A549 (cell line): ENCODE measurements at regions not wholly inside any gene's neighbourhood (a gene's known extent, or its start where the extent isn't known, plus 50 kb on each side); places are given as distances from the start of the nearest gene placed in this dataset.

Experiments
- CTCF ChIP-seq: fragments of >200 bp; sonication (Bioruptor Twin); formaldehyde crosslinking; IDR thresholded peaks from 3 replicates; pipeline ENCODE4 v1.5.1; 2016
- EP300 ChIP-seq, 2 experiments: fragments of >200 bp; sonication (Bioruptor Twin); formaldehyde crosslinking; IDR thresholded peaks; 2 replicates in 1 of 2; 3 replicates in 1 of 2; pipeline ENCODE4 v1.6.1; 2016 to 2017
- GATA3 ChIP-seq: IDR thresholded peaks from 2 replicates; pipeline ENCODE4 v1.6.1; 2012; ENCODE audit warnings: borderline replicate concordance
- HMGXB4 ChIP-seq: fragments of 250-450 bp; sonication (Bioruptor Pico); IDR thresholded peaks from 2 replicates; pipeline ENCODE4 v1.5.0; 2021; ENCODE audit warnings: mild to moderate bottlenecking, moderate library complexity, borderline replicate concordance
- MAX ChIP-seq: IDR thresholded peaks from 2 replicates; pipeline ENCODE4 v1.6.1; 2012
- POLR2A ChIP-seq: IDR thresholded peaks from 2 replicates; pipeline ENCODE4 v1.6.1; 2012; ENCODE audit warnings: mild to moderate bottlenecking, low read length
- SMC3 ChIP-seq: fragments of >200 bp; sonication (Bioruptor Twin); formaldehyde crosslinking; IDR thresholded peaks from 3 replicates; pipeline ENCODE4 v1.6.1; 2018; ENCODE audit warnings: inconsistent platforms
- SREBF2 ChIP-seq: fragments of 450-650 bp; IDR thresholded peaks from 2 replicates; pipeline ENCODE4 v1.6.1; 2014; ENCODE audit warnings: mild to moderate bottlenecking, moderate library complexity

GRCh38 chr14:71430321-71430677 lies 501.9 kb upstream of the RGS6 start:
- TF ChIP-seq MAX = no peak
- TF ChIP-seq CTCF = no peak
- no peak for TF ChIP-seq POLR2A
- no peak for TF ChIP-seq SREBF2
- TF ChIP-seq HMGXB4 (CRISPR knock-in tag) = no peak
- no peak for TF ChIP-seq EP300 (IDR thresholded peaks at IDR 0.05)
- TF ChIP-seq SMC3 = no peak
- TF ChIP-seq GATA3 = no peak
